ENCODE measurements at regions not wholly inside any gene's neighbourhood (a gene's known extent, or its start where the extent isn't known, plus 50 kb on each side); places are given as distances from the start of the nearest gene placed in this dataset.

- TF ChIP-seq SALL2 (tag by site-specific recombination; IDR thresholded peaks at IDR 0.05; ENCODE audit: borderline replicate concordance) (no peak), ZNF707 (tag by site-specific recombination; IDR thresholded peaks at IDR 0.05) (no peak), ZNF513 (tag by site-specific recombination; IDR thresholded peaks at IDR 0.05) (no peak), ZNF184 (tag by site-specific recombination; IDR thresholded peaks at IDR 0.05) (no peak), KLF10 (tag by site-specific recombination; IDR thresholded peaks at IDR 0.05) (no peak), ZNF133 (tag by site-specific recombination; IDR thresholded peaks at IDR 0.05) (no peak), ZNF114 (tag by site-specific recombination; IDR thresholded peaks at IDR 0.05) (no peak), ZFP3 (tag by site-specific recombination; IDR thresholded peaks at IDR 0.05; ENCODE audit: low read depth) (no peak), ZNF37A (tag by site-specific recombination; IDR thresholded peaks at IDR 0.05) (no peak), PRDM4 (tag by site-specific recombination; IDR thresholded peaks at IDR 0.05) (no peak), ZNF830 (tag by site-specific recombination; IDR thresholded peaks at IDR 0.05; ENCODE audit: low read depth) (no peak), ZNF654 (tag by site-specific recombination; IDR thresholded peaks at IDR 0.05; ENCODE audit: low read depth) (no peak)
- TF ChIP-seq, protein P1, sequence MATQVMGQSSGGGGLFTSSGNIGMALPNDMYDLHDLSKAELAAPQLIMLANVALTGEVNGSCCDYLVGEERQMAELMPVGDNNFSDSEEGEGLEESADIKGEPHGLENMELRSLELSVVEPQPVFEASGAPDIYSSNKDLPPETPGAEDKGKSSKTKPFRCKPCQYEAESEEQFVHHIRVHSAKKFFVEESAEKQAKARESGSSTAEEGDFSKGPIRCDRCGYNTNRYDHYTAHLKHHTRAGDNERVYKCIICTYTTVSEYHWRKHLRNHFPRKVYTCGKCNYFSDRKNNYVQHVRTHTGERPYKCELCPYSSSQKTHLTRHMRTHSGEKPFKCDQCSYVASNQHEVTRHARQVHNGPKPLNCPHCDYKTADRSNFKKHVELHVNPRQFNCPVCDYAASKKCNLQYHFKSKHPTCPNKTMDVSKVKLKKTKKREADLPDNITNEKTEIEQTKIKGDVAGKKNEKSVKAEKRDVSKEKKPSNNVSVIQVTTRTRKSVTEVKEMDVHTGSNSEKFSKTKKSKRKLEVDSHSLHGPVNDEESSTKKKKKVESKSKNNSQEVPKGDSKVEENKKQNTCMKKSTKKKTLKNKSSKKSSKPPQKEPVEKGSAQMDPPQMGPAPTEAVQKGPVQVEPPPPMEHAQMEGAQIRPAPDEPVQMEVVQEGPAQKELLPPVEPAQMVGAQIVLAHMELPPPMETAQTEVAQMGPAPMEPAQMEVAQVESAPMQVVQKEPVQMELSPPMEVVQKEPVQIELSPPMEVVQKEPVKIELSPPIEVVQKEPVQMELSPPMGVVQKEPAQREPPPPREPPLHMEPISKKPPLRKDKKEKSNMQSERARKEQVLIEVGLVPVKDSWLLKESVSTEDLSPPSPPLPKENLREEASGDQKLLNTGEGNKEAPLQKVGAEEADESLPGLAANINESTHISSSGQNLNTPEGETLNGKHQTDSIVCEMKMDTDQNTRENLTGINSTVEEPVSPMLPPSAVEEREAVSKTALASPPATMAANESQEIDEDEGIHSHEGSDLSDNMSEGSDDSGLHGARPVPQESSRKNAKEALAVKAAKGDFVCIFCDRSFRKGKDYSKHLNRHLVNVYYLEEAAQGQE (tag by site-specific recombination; IDR thresholded peaks at IDR 0.05), result no peak
- H3K36me3 ChIP-seq (ENCODE audit: control insufficient read depth in 2 of 2, insufficient read depth in 1 of 2, low read length in 2 of 2), result no peaks in the 10 kb centered on the region
- POLR2A ChIA-PET, result no interaction called here
- H3K9me3 ChIP-seq (ENCODE audit: control insufficient read depth, insufficient read depth, low read depth, low read length), result no peaks in the 10 kb centered on the region
- H3K4me1 ChIP-seq (ENCODE audit: control insufficient read depth, insufficient read depth, low read length), result no peaks in the 10 kb centered on the region
- H3K4me3 ChIP-seq (ENCODE audit: low read depth, low read length), result no peak overlapping the region
- CTCF ChIA-PET, result no interaction called here
- no peak overlapping the region for H3K27ac ChIP-seq (ENCODE audit: extremely low read depth, low read depth, low read length)
These were observed 137.3 kb downstream of the SLC30A10 start for GRCh38 chr1:219790834-219791615.

GRCh38 chr1:219788700-219789099 lies 139.7 kb downstream of the SLC30A10 start:
- no peaks in the 10 kb centered on the region for H3K9me3 ChIP-seq (ENCODE audit: control insufficient read depth, insufficient read depth, low read depth, low read length)
- no peak overlapping the region for H3K27ac ChIP-seq (ENCODE audit: extremely low read depth, low read depth, low read length)
- no peaks in the 10 kb centered on the region for H3K4me1 ChIP-seq (ENCODE audit: control insufficient read depth, insufficient read depth, low read length)
- CTCF ChIA-PET, result interaction anchor here (0.6 kb wide), 1 partner anchor 1173 kb away, joined by 3 read pairs; no protein-coding TSS in a partner anchor
- H3K36me3 ChIP-seq (ENCODE audit: control insufficient read depth in 2 of 2, insufficient read depth in 1 of 2, low read length in 2 of 2), result no peaks in the 10 kb centered on the region
- POLR2A ChIA-PET, result no interaction called here
- H3K4me3 ChIP-seq (ENCODE audit: low read depth, low read length), result no peak overlapping the region
- no peak for TF ChIP-seq ZNF221 (tag by site-specific recombination; IDR thresholded peaks at IDR 0.05; ENCODE audit: borderline replicate concordance)
- TF ChIP-seq, protein P1 (tag by site-specific recombination; IDR thresholded peaks at IDR 0.05), result no peak
- no peak for TF ChIP-seq ZNF701 (tag by site-specific recombination; IDR thresholded peaks at IDR 0.05)
- no peak for TF ChIP-seq AEBP2 (tag by site-specific recombination; IDR thresholded peaks at IDR 0.05; ENCODE audit: borderline replicate concordance)
- no peak for TF ChIP-seq ZNF514 (tag by site-specific recombination; IDR thresholded peaks at IDR 0.05)
- TF ChIP-seq ZNF416 (tag by site-specific recombination; IDR thresholded peaks at IDR 0.05), result no peak
- TF ChIP-seq ZNF623 (tag by site-specific recombination; IDR thresholded peaks at IDR 0.05), result no peak
- TF ChIP-seq, protein P2, sequence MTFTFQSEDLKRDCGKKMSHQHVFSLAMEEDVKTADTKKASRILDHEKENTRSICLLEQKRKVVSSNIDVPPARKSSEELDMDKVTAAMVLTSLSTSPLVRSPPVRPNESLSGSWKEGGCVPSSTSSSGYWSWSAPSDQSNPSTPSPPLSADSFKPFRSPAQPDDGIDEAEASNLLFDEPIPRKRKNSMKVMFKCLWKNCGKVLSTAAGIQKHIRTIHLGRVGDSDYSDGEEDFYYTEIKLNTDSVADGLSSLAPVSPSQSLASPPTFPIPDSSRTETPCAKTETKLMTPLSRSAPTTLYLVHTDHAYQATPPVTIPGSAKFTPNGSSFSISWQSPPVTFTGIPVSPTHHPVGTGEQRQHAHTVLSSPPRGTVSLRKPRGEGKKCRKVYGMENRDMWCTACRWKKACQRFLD (tag by site-specific recombination; IDR thresholded peaks at IDR 0.05), result no peak
